WERI-Rb-1 (cell line): ENCODE measurements at regions not wholly inside any gene's neighbourhood (a gene's known extent, or its start where the extent isn't known, plus 50 kb on each side); places are given as distances from the start of the nearest gene placed in this dataset.

ENCODE experiments used
- DNase-seq: peaks from one replicate; pipeline ENCODE4 v3.0.0-alpha.2; 2020
- H3K27ac ChIP-seq: fragments of 250-450 bp; sonication (Bioruptor Pico); 2 replicates; pipeline ENCODE4 v1.5.1; 2020; ENCODE audit warnings: mild to moderate bottlenecking, moderate library complexity
- H3K27me3 ChIP-seq: fragments of 250-450 bp; sonication (Bioruptor Pico); 2 replicates; pipeline ENCODE4 v1.5.1; 2021; ENCODE audit warnings: mild to moderate bottlenecking, low read depth, moderate library complexity; ENCODE audit not compliant: insufficient read depth, severe bottlenecking
- H3K36me3 ChIP-seq: fragments of 250-450 bp; sonication (Bioruptor Pico); 2 replicates; pipeline ENCODE4 v1.5.1; 2020; ENCODE audit warnings: mild to moderate bottlenecking, moderate library complexity
- H3K4me3 ChIP-seq: 2 replicates; pipeline ENCODE4 v1.5.1; 2011; ENCODE audit warnings: low read depth, mild to moderate bottlenecking, control low read depth, low read length
- H3K9me3 ChIP-seq: fragments of 250-450 bp; sonication (Bioruptor Pico); 2 replicates; pipeline ENCODE4 v1.5.1; 2021; ENCODE audit warnings: mild to moderate bottlenecking, moderate library complexity; ENCODE audit not compliant: severe bottlenecking
- CTCF ChIP-seq: IDR thresholded peaks from 2 replicates; pipeline ENCODE4 v1.5.1; 2011; ENCODE audit warnings: low read depth, mild to moderate bottlenecking, control low read depth, inconsistent platforms, low read length

GRCh38 chr11:69388210-69388609 is 93.3 kb upstream of the LINC01488 start:
- no peak overlapping the region for H3K4me3 ChIP-seq
- DNase-seq, result no peak
- H3K36me3 ChIP-seq, result no peaks in the 10 kb centered on the region
- TF ChIP-seq CTCF, result no peak
- H3K27ac ChIP-seq, result no peak overlapping the region
- peaks cover 86% of the 10 kb centered on the region for H3K27me3 ChIP-seq
- H3K9me3 ChIP-seq, result peaks cover 14% of the 10 kb centered on the region

GRCh38 chr11:69388661-69389060 is 92.8 kb upstream of the LINC01488 start:
- Histone ChIP-seq H3K27me3 (peaks cover 87% of the 10 kb centered on the region), H3K4me3 (no peak overlapping the region), H3K9me3 (peaks cover 14% of the 10 kb centered on the region), H3K36me3 (no peaks in the 10 kb centered on the region), H3K27ac (no peak overlapping the region)
- TF ChIP-seq CTCF, result no peak
- no peak for DNase-seq

GRCh38 chr11:69390561-69390960 is 90.9 kb upstream of the LINC01488 start:
- Histone ChIP-seq H3K27ac (no peak overlapping the region), H3K4me3 (no peak overlapping the region), H3K27me3 (peaks cover 89% of the 10 kb centered on the region), H3K9me3 (peaks cover 14% of the 10 kb centered on the region), H3K36me3 (no peaks in the 10 kb centered on the region)
- no peak for DNase-seq
- TF ChIP-seq CTCF, result no peak

- no peak for DNase-seq
- Histone ChIP-seq H3K4me3 (no peak overlapping the region), H3K36me3 (no peaks in the 10 kb centered on the region), H3K9me3 (peaks cover 14% of the 10 kb centered on the region), H3K27me3 (peaks cover 86% of the 10 kb centered on the region), H3K27ac (no peak overlapping the region)
- no peak for TF ChIP-seq CTCF
Observed at GRCh38 chr11:69391192-69392103, 90.0 kb upstream of the LINC01488 start.

- no peak overlapping the region for H3K27ac ChIP-seq
Observed at GRCh38 chr11:69392104-69392653, 89.3 kb upstream of the LINC01488 start.

More at GRCh38 chr11:69392104-69392653, 89.3 kb upstream of the LINC01488 start:
- peaks cover 14% of the 10 kb centered on the region for H3K9me3 ChIP-seq
- peaks cover 79% of the 10 kb centered on the region for H3K27me3 ChIP-seq
- no peak overlapping the region for H3K4me3 ChIP-seq
- no peaks in the 10 kb centered on the region for H3K36me3 ChIP-seq
- TF ChIP-seq CTCF, result no peak
- no peak for DNase-seq
